ENCODE measurements at regions not wholly inside any gene's neighbourhood (a gene's known extent, or its start where the extent isn't known, plus 50 kb on each side); places are given as distances from the start of the nearest gene placed in this dataset.

DNA sequence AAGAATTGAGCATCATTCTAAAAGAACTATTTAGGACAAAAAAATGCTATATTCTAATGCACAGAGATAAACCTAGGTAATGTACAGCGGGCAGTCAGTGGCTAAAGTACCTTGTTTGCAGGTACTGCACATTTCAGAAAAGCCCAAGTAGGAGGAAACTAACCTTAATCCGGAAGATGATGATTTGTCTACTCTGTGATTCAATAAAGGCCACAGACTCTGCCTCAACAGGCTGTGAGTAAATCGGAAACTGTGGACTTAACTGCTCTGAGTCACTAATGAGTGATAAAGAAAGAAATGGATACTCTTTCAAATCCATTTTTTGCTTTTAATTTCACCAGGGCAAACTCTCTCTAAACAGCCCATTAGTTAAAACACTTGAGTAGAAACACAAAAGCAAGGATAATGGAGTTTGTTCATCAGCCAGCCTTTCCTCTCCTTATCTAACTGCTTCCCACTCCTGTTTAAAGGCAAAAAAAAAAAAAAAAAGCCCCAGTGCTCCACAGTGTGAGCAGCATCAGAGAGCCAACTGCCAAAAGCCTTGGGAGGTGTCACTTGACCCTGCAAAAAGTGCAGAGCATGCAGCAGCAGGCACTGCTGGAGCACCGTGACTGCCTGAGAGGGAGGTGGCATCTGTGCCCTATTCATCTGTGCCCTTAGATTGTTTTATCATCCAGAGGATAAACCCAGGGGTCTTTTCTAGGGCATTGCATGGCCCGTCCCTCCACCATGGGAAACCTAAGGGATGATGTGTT lies 187.7 kb downstream of the SATB1 start:
- Histone ChIP-seq H2AFZ (ENCODE audit: low read length, unreplicated experiment) (no peak overlapping the region), H3K27ac (ENCODE audit: low read depth, low read length) (peak overlapping the region; percentile 28), H3K4me1 (ENCODE audit: control insufficient read depth, insufficient read depth, low read length, unreplicated experiment) (peaks cover 30% of the 10 kb centered on the region)

DNA sequence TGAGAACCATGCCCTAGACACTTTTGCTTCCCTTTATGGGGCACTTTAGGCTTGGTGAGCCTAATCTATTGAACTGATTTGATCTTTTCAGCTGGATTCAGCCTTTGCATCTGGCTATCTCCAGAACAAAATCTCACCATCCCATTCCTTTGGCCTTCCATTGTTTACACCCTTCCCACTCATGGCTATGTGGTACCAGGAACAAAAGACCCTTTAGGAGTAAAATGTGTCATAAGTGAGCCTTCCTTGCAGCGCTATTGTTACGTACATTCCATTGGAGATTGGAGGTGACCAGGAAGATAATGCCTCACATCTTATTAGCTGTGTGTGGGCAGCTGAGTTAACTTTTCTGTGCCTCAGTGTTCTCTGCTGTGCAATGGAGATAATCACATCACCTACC lies 188.4 kb downstream of the SATB1 start:
- no peak overlapping the region for H2AFZ ChIP-seq (ENCODE audit: low read length, unreplicated experiment)
- no peaks in the 10 kb centered on the region for H3K36me3 ChIP-seq (ENCODE audit: insufficient read depth, low read length)
- H3K79me2 ChIP-seq (ENCODE audit: control insufficient read depth, insufficient read depth, low read length, unreplicated experiment), result no peaks in the 10 kb centered on the region
- peaks cover 30% of the 10 kb centered on the region for H3K4me1 ChIP-seq (ENCODE audit: control insufficient read depth, insufficient read depth, low read length, unreplicated experiment)
- no peaks in the 10 kb centered on the region for H3K27me3 ChIP-seq (ENCODE audit: insufficient read depth, low read length)
- no peak overlapping the region for H3K4me3 ChIP-seq (ENCODE audit: low read depth, low read length)
- H3K27ac ChIP-seq (ENCODE audit: low read depth, low read length), result no peak overlapping the region

More for the DNA sequence above, 187.7 kb downstream of the SATB1 start:
- H3K36me3 ChIP-seq (ENCODE audit: insufficient read depth, low read length), result no peaks in the 10 kb centered on the region
- no peaks in the 10 kb centered on the region for H3K79me2 ChIP-seq (ENCODE audit: control insufficient read depth, insufficient read depth, low read length, unreplicated experiment)
- no peak overlapping the region for H3K4me3 ChIP-seq (ENCODE audit: low read depth, low read length)
- H3K27me3 ChIP-seq (ENCODE audit: insufficient read depth, low read length), result no peaks in the 10 kb centered on the region

DNA sequence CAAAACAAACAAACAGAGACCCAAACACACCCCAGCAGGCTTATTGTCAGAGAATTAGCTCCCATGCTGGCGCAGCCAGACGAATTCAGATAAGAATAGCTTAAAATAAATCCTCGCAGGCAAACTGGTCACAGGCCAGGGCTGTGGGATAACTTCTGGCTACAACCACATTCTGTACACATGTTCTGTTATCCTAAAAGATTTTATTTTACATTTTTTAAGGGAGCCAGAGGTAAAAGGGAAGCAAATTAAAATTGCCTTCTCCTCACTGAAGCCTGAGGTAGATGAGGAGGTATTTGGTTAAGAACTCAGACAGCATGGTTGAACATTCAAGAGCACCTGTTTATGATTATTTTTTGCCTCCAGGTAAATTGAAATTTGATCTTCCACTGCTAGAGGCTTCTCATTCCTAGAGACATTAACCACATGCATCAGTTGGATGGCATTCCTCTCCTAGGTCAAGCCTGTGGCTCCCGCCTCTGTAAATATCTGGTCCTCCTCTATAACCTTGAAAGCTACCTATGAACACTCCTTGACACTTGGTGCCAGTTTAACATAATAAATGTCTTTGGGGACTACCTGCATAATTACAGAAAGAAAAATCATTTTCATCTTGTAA lies 190.3 kb downstream of the SATB1 start:
- Histone ChIP-seq H3K4me3 (ENCODE audit: low read depth, low read length) (no peak overlapping the region), H2AFZ (ENCODE audit: low read length, unreplicated experiment) (no peak overlapping the region), H3K27me3 (ENCODE audit: insufficient read depth, low read length) (no peaks in the 10 kb centered on the region), H3K4me1 (ENCODE audit: control insufficient read depth, insufficient read depth, low read length, unreplicated experiment) (peaks cover 30% of the 10 kb centered on the region), H3K27ac (ENCODE audit: low read depth, low read length) (no peak overlapping the region), H3K79me2 (ENCODE audit: control insufficient read depth, insufficient read depth, low read length, unreplicated experiment) (no peaks in the 10 kb centered on the region), H3K36me3 (ENCODE audit: insufficient read depth, low read length) (no peaks in the 10 kb centered on the region)

DNA sequence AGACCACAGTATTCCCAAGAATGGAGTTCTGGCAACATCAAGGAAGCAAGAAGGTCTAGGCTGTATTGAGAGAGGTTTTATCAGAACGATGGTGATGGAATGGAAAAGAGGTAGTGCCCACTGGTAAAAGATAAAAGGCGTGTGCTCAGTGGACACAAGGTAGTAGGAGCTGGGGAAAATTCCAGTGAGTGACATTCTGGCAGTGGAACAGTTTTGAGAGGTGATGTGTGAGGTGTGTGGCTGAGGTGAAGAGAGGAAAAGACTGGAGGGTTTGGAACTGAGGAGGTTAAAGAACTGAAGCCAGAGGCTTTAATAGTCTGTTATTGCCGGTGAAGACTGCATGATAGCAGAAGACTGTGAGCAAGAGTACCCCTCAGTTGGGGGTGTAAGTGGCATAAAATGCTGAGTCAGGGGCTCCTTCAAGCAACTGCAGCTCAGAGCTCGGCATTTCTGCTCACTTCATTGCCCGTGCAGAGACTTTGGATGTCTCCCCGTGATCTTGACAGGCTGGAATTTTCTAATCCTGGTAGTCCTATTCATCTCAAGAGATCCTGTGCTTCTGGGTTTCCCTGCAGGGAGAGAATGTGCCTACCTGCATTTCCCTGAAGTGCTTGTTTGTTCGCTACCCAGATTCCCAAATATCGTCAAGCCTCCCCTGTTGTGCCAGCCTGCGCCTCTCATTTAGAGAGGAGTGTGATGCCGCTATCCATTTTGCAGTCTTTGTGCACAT lies 191.0 kb downstream of the SATB1 start:
- H3K27me3 ChIP-seq (ENCODE audit: insufficient read depth, low read length), result no peaks in the 10 kb centered on the region
- peaks cover 25% of the 10 kb centered on the region for H3K4me1 ChIP-seq (ENCODE audit: control insufficient read depth, insufficient read depth, low read length, unreplicated experiment)
- H3K79me2 ChIP-seq (ENCODE audit: control insufficient read depth, insufficient read depth, low read length, unreplicated experiment), result no peaks in the 10 kb centered on the region
- H2AFZ ChIP-seq (ENCODE audit: low read length, unreplicated experiment), result no peak overlapping the region
- H3K36me3 ChIP-seq (ENCODE audit: insufficient read depth, low read length), result no peaks in the 10 kb centered on the region
- H3K4me3 ChIP-seq (ENCODE audit: low read depth, low read length), result no peak overlapping the region
- H3K27ac ChIP-seq (ENCODE audit: low read depth, low read length), result no peak overlapping the region

DNA sequence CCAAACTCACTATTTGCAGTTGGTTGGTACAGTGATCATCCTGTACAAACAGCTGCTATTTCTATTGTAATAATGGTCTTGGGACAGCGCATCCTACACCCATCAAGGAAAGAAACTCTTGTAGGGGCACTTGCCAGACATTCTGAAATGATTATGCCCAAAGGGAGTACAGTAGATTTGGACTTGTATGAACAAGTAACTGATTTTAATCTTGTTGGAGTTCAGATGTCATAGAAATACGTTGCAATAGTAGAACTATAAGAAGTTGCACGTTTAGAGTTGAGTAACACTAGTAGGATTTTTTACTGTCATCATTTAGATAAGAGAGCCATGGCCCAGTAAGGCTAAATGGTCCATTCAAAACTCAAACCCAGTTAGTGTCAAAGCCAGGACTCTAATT lies 192.8 kb downstream of the SATB1 start:
- H3K79me2 ChIP-seq (ENCODE audit: control insufficient read depth, insufficient read depth, low read length, unreplicated experiment), result no peaks in the 10 kb centered on the region
- H3K36me3 ChIP-seq (ENCODE audit: insufficient read depth, low read length), result no peaks in the 10 kb centered on the region
- no peak overlapping the region for H3K4me3 ChIP-seq (ENCODE audit: low read depth, low read length)
- H3K27ac ChIP-seq (ENCODE audit: low read depth, low read length), result no peak overlapping the region
- H3K27me3 ChIP-seq (ENCODE audit: insufficient read depth, low read length), result no peaks in the 10 kb centered on the region
- H3K4me1 ChIP-seq (ENCODE audit: control insufficient read depth, insufficient read depth, low read length, unreplicated experiment), result peaks cover 7% of the 10 kb centered on the region
- H2AFZ ChIP-seq (ENCODE audit: low read length, unreplicated experiment), result no peak overlapping the region

DNA sequence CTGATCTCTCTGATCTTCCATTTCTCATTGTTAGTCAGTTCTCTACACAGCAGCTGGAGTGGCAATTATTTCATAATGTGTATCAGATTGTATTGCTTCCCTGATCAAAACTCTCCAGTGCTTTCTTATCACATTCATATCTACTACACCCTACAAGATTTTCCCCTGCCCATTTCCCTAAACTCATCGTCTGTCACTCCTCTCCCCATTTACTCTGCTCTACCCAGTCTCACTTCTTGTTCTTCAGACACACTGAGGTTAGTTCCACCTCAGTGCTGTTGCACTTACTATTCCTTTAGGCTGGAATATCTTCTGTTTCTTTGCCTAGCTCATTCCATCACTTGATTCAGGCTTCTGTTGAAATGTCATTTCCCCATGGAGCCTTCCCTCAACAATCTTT lies 197.1 kb downstream of the SATB1 start:
- Histone ChIP-seq H2AFZ (ENCODE audit: low read length, unreplicated experiment) (no peak overlapping the region), H3K36me3 (ENCODE audit: insufficient read depth, low read length) (no peaks in the 10 kb centered on the region), H3K27ac (ENCODE audit: low read depth, low read length) (no peak overlapping the region), H3K79me2 (ENCODE audit: control insufficient read depth, insufficient read depth, low read length, unreplicated experiment) (no peaks in the 10 kb centered on the region), H3K4me3 (ENCODE audit: low read depth, low read length) (no peak overlapping the region), H3K4me1 (ENCODE audit: control insufficient read depth, insufficient read depth, low read length, unreplicated experiment) (no peaks in the 10 kb centered on the region), H3K27me3 (ENCODE audit: insufficient read depth, low read length) (no peaks in the 10 kb centered on the region)

DNA sequence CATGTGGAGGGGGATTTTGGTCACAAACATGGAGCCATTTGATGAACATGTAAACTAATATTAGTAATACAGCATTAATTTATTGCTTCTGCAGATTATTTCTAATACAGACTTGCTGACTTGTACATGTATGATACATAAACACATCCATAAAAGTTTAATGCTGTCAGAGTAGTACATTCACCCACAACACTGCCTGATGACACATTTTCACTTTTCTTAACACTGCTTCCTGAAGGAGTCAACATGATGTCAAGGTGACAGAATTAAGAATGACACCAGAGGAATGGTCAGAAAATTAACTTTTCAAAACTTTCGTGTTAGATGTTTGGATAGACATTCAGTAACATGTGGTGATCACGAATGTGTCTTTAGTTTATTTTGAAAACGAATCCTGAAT lies 199.4 kb downstream of the SATB1 start:
- no peak overlapping the region for H2AFZ ChIP-seq (ENCODE audit: low read length, unreplicated experiment)
- H3K4me3 ChIP-seq (ENCODE audit: low read depth, low read length), result no peak overlapping the region
- no peaks in the 10 kb centered on the region for H3K4me1 ChIP-seq (ENCODE audit: control insufficient read depth, insufficient read depth, low read length, unreplicated experiment)
- H3K27ac ChIP-seq (ENCODE audit: low read depth, low read length), result no peak overlapping the region
- no peaks in the 10 kb centered on the region for H3K36me3 ChIP-seq (ENCODE audit: insufficient read depth, low read length)
- H3K27me3 ChIP-seq (ENCODE audit: insufficient read depth, low read length), result no peaks in the 10 kb centered on the region
- no peaks in the 10 kb centered on the region for H3K79me2 ChIP-seq (ENCODE audit: control insufficient read depth, insufficient read depth, low read length, unreplicated experiment)

DNA sequence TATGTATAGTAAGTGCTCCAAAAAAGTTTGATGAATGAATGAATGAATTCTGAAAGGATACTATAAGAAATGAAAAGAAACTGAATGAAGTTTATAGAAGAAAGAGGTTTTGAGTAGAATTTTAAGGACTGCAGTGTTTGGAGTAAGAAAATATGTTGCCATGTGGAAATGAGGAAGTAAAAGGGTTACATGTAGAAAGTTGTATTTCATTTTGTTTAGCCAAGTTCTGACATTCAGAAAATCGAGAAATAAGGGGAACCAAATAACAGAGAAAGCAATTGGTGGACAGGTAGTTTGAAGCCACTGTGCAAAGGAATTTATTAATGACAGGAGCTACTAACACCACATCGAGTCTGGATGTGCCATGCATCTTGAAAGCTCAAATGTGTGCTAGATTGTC lies 200.7 kb downstream of the SATB1 start:
- Histone ChIP-seq H3K4me1 (ENCODE audit: control insufficient read depth, insufficient read depth, low read length, unreplicated experiment) (no peaks in the 10 kb centered on the region), H3K36me3 (ENCODE audit: insufficient read depth, low read length) (no peaks in the 10 kb centered on the region), H2AFZ (ENCODE audit: low read length, unreplicated experiment) (no peak overlapping the region), H3K27ac (ENCODE audit: low read depth, low read length) (no peak overlapping the region), H3K79me2 (ENCODE audit: control insufficient read depth, insufficient read depth, low read length, unreplicated experiment) (no peaks in the 10 kb centered on the region), H3K27me3 (ENCODE audit: insufficient read depth, low read length) (no peaks in the 10 kb centered on the region), H3K4me3 (ENCODE audit: low read depth, low read length) (no peak overlapping the region)

DNA sequence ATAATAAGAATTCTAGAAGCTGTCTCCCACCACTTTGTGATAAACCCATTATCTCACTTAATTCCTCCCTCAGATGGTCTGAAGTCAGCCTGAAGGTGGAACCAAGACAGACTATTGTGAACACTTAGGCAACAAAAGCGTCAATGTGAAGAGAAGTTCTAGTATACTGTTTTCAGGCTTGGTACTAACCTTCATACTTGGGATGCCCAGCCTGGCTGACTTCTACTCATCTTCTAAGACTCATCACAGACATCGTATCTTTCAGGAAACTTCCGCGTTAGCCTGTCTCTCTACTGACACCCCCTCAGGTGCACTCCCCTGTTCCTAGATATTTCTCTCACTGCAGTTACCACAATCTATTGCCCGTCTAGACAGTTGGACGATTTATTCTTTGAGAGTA lies 201.2 kb downstream of the SATB1 start:
- no peaks in the 10 kb centered on the region for H3K4me1 ChIP-seq (ENCODE audit: control insufficient read depth, insufficient read depth, low read length, unreplicated experiment)
- no peak overlapping the region for H3K27ac ChIP-seq (ENCODE audit: low read depth, low read length)
- no peak overlapping the region for H2AFZ ChIP-seq (ENCODE audit: low read length, unreplicated experiment)
- no peak overlapping the region for H3K4me3 ChIP-seq (ENCODE audit: low read depth, low read length)
- no peaks in the 10 kb centered on the region for H3K27me3 ChIP-seq (ENCODE audit: insufficient read depth, low read length)
- H3K79me2 ChIP-seq (ENCODE audit: control insufficient read depth, insufficient read depth, low read length, unreplicated experiment), result no peaks in the 10 kb centered on the region
- no peaks in the 10 kb centered on the region for H3K36me3 ChIP-seq (ENCODE audit: insufficient read depth, low read length)

DNA sequence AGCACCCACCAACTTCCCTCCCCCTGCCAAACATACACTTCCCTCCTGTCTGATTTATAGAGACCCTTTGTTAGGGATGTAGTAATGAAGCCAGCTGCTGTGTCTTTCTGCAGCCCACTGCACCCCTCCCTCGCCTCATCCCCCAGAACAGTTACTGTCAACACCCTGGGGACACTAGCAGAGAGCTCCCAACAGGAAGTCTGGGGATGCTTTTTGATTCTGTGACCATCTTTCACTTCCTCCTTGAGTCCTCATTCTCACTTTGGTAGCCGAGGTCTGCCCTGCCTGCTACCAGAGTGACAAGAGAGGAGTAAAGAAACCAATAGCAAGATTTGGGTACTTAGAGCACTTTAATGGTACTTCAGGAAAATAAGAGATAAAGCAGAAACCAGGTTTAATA lies 201.6 kb downstream of the SATB1 start:
- H3K4me1 ChIP-seq (ENCODE audit: control insufficient read depth, insufficient read depth, low read length, unreplicated experiment), result no peaks in the 10 kb centered on the region
- H3K27ac ChIP-seq (ENCODE audit: low read depth, low read length), result no peak overlapping the region
- no peak overlapping the region for H3K4me3 ChIP-seq (ENCODE audit: low read depth, low read length)
- no peaks in the 10 kb centered on the region for H3K79me2 ChIP-seq (ENCODE audit: control insufficient read depth, insufficient read depth, low read length, unreplicated experiment)
- H3K27me3 ChIP-seq (ENCODE audit: insufficient read depth, low read length), result no peaks in the 10 kb centered on the region
- H3K36me3 ChIP-seq (ENCODE audit: insufficient read depth, low read length), result no peaks in the 10 kb centered on the region
- no peak overlapping the region for H2AFZ ChIP-seq (ENCODE audit: low read length, unreplicated experiment)

DNA sequence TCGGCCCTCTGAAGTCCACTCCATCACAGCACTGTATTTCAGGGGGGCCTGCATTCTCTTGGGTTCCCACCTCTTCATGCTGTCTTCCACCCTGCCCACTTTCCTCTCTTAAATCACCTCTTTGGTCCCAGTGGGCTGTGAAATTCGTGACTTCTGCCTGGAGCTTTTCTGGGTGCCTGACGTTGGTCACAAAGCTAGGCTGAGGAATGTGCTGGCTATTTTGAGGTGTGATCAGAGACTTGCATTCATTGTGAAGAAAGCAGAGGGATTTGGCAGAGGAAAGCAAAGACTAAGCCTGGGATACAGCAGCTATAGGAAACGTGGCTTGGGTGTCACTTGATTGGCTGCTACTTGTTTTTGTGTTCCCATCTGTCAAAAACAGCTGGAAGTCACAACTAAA lies 202.5 kb downstream of the SATB1 start:
- Histone ChIP-seq H3K27ac (ENCODE audit: low read depth, low read length) (no peak overlapping the region), H3K27me3 (ENCODE audit: insufficient read depth, low read length) (no peaks in the 10 kb centered on the region), H3K4me1 (ENCODE audit: control insufficient read depth, insufficient read depth, low read length, unreplicated experiment) (no peaks in the 10 kb centered on the region), H2AFZ (ENCODE audit: low read length, unreplicated experiment) (no peak overlapping the region), H3K36me3 (ENCODE audit: insufficient read depth, low read length) (no peaks in the 10 kb centered on the region), H3K4me3 (ENCODE audit: low read depth, low read length) (no peak overlapping the region), H3K79me2 (ENCODE audit: control insufficient read depth, insufficient read depth, low read length, unreplicated experiment) (no peaks in the 10 kb centered on the region)

Measured in ACC112 (cell line).